ENCODE measurements at regions not wholly inside any gene's neighbourhood (a gene's known extent, or its start where the extent isn't known, plus 50 kb on each side); places are given as distances from the start of the nearest gene placed in this dataset.

GRCh38 chr11:94681140-94681539 lies 87.0 kb upstream of the AMOTL1 start:
- no CpG with 5 or more reads among the region's 1 CpG for WGBS (ENCODE audit: insufficient coverage)

GRCh38 chr11:94681852-94682251 lies 86.3 kb upstream of the AMOTL1 start:
- DNase-seq (ENCODE audit: low read depth in 4 of 6, low spot score in 6 of 6) = no peak
- no CpG with 5 or more reads among the region's 1 CpG for WGBS (ENCODE audit: insufficient coverage)
- Histone ChIP-seq H3K36me3 (ENCODE audit: control insufficient read depth, insufficient read depth, low read length) (no peaks in the 10 kb centered on the region), H3K27me3 (ENCODE audit: control insufficient read depth, insufficient read depth, low read length) (no peaks in the 10 kb centered on the region), H3K4me1 (ENCODE audit: control insufficient read depth, insufficient read depth, low read length) (no peaks in the 10 kb centered on the region), H3K27ac (ENCODE audit: low read depth, low read length) (no peak overlapping the region), H3K4me3 (ENCODE audit: low read depth, low read length) (no peak overlapping the region), H3K9me3 (ENCODE audit: control insufficient read depth, insufficient read depth, low read length) (peaks cover 2% of the 10 kb centered on the region)

More at GRCh38 chr11:94681140-94681539, 87.0 kb upstream of the AMOTL1 start:
- Histone ChIP-seq H3K4me3 (ENCODE audit: low read depth, low read length) (no peak overlapping the region), H3K36me3 (ENCODE audit: control insufficient read depth, insufficient read depth, low read length) (no peaks in the 10 kb centered on the region), H3K4me1 (ENCODE audit: control insufficient read depth, insufficient read depth, low read length) (no peaks in the 10 kb centered on the region), H3K27me3 (ENCODE audit: control insufficient read depth, insufficient read depth, low read length) (no peaks in the 10 kb centered on the region), H3K9me3 (ENCODE audit: control insufficient read depth, insufficient read depth, low read length) (peaks cover 2% of the 10 kb centered on the region), H3K27ac (ENCODE audit: low read depth, low read length) (no peak overlapping the region)
- no peak for DNase-seq (ENCODE audit: low read depth in 4 of 6, low spot score in 6 of 6)

- 52% methylated on average over 3 of the region's 4 CpGs for WGBS (ENCODE audit: insufficient coverage)
- Histone ChIP-seq H3K4me1 (ENCODE audit: control insufficient read depth, insufficient read depth, low read length) (no peaks in the 10 kb centered on the region), H3K27me3 (ENCODE audit: control insufficient read depth, insufficient read depth, low read length) (no peaks in the 10 kb centered on the region), H3K27ac (ENCODE audit: low read depth, low read length) (no peak overlapping the region), H3K9me3 (ENCODE audit: control insufficient read depth, insufficient read depth, low read length) (no peaks in the 10 kb centered on the region), H3K36me3 (ENCODE audit: control insufficient read depth, insufficient read depth, low read length) (no peaks in the 10 kb centered on the region), H3K4me3 (ENCODE audit: low read depth, low read length) (no peak overlapping the region)
- no peak for DNase-seq (ENCODE audit: low read depth in 4 of 6, low spot score in 6 of 6)
These were observed 73.7 kb upstream of the AMOTL1 start for GRCh38 chr11:94694309-94695060.

- no peak for DNase-seq (ENCODE audit: low read depth in 4 of 6, low spot score in 6 of 6)
- H3K27me3 ChIP-seq (ENCODE audit: control insufficient read depth, insufficient read depth, low read length) = no peaks in the 10 kb centered on the region
- no peak overlapping the region for H3K27ac ChIP-seq (ENCODE audit: low read depth, low read length)
- no peaks in the 10 kb centered on the region for H3K4me1 ChIP-seq (ENCODE audit: control insufficient read depth, insufficient read depth, low read length)
- H3K36me3 ChIP-seq (ENCODE audit: control insufficient read depth, insufficient read depth, low read length) = no peaks in the 10 kb centered on the region
- H3K4me3 ChIP-seq (ENCODE audit: low read depth, low read length) = no peak overlapping the region
- H3K9me3 ChIP-seq (ENCODE audit: control insufficient read depth, insufficient read depth, low read length) = no peaks in the 10 kb centered on the region
These were observed 71.0 kb upstream of the AMOTL1 start for GRCh38 chr11:94697156-94697555.

- no peak for DNase-seq (ENCODE audit: low read depth in 4 of 6, low spot score in 6 of 6)
- no peaks in the 10 kb centered on the region for H3K4me1 ChIP-seq (ENCODE audit: control insufficient read depth, insufficient read depth, low read length)
- no CpG with 5 or more reads among the region's 1 CpG for WGBS (ENCODE audit: insufficient coverage)
- H3K27ac ChIP-seq (ENCODE audit: low read depth, low read length) = no peak overlapping the region
- no peaks in the 10 kb centered on the region for H3K36me3 ChIP-seq (ENCODE audit: control insufficient read depth, insufficient read depth, low read length)
- no peaks in the 10 kb centered on the region for H3K27me3 ChIP-seq (ENCODE audit: control insufficient read depth, insufficient read depth, low read length)
- H3K9me3 ChIP-seq (ENCODE audit: control insufficient read depth, insufficient read depth, low read length) = no peaks in the 10 kb centered on the region
- H3K4me3 ChIP-seq (ENCODE audit: low read depth, low read length) = no peak overlapping the region
These were observed 67.5 kb upstream of the AMOTL1 start for GRCh38 chr11:94700622-94701021.

- DNase-seq (ENCODE audit: low read depth in 4 of 6, low spot score in 6 of 6) = no peak
- Histone ChIP-seq H3K9me3 (ENCODE audit: control insufficient read depth, insufficient read depth, low read length) (no peaks in the 10 kb centered on the region), H3K27me3 (ENCODE audit: control insufficient read depth, insufficient read depth, low read length) (no peaks in the 10 kb centered on the region), H3K36me3 (ENCODE audit: control insufficient read depth, insufficient read depth, low read length) (no peaks in the 10 kb centered on the region), H3K4me1 (ENCODE audit: control insufficient read depth, insufficient read depth, low read length) (no peaks in the 10 kb centered on the region), H3K27ac (ENCODE audit: low read depth, low read length) (no peak overlapping the region), H3K4me3 (ENCODE audit: low read depth, low read length) (no peak overlapping the region)
- no CpG with 5 or more reads among the region's 1 CpG for WGBS (ENCODE audit: insufficient coverage)
These were observed 65.7 kb upstream of the AMOTL1 start for GRCh38 chr11:94702481-94702880.

GRCh38 chr11:94705419-94705818 lies 62.7 kb upstream of the AMOTL1 start:
- Histone ChIP-seq H3K27me3 (ENCODE audit: control insufficient read depth, insufficient read depth, low read length) (no peaks in the 10 kb centered on the region), H3K27ac (ENCODE audit: low read depth, low read length) (no peak overlapping the region), H3K4me3 (ENCODE audit: low read depth, low read length) (no peak overlapping the region), H3K9me3 (ENCODE audit: control insufficient read depth, insufficient read depth, low read length) (no peaks in the 10 kb centered on the region), H3K36me3 (ENCODE audit: control insufficient read depth, insufficient read depth, low read length) (no peaks in the 10 kb centered on the region), H3K4me1 (ENCODE audit: control insufficient read depth, insufficient read depth, low read length) (no peaks in the 10 kb centered on the region)
- no peak for DNase-seq (ENCODE audit: low read depth in 4 of 6, low spot score in 6 of 6)

GRCh38 chr11:94705891-94706615 lies 62.1 kb upstream of the AMOTL1 start:
- H3K4me3 ChIP-seq (ENCODE audit: low read depth, low read length) = no peak overlapping the region
- WGBS (ENCODE audit: insufficient coverage) = 72% methylated on average over 2 of the region's 6 CpGs
- H3K9me3 ChIP-seq (ENCODE audit: control insufficient read depth, insufficient read depth, low read length) = no peaks in the 10 kb centered on the region
- no peaks in the 10 kb centered on the region for H3K4me1 ChIP-seq (ENCODE audit: control insufficient read depth, insufficient read depth, low read length)
- no peak for DNase-seq (ENCODE audit: low read depth in 4 of 6, low spot score in 6 of 6)
- H3K27me3 ChIP-seq (ENCODE audit: control insufficient read depth, insufficient read depth, low read length) = no peaks in the 10 kb centered on the region
- no peak overlapping the region for H3K27ac ChIP-seq (ENCODE audit: low read depth, low read length)
- no peaks in the 10 kb centered on the region for H3K36me3 ChIP-seq (ENCODE audit: control insufficient read depth, insufficient read depth, low read length)

GRCh38 chr11:94708176-94708575 lies 60.0 kb upstream of the AMOTL1 start:
- Histone ChIP-seq H3K27ac (ENCODE audit: low read depth, low read length) (no peak overlapping the region), H3K36me3 (ENCODE audit: control insufficient read depth, insufficient read depth, low read length) (no peaks in the 10 kb centered on the region), H3K9me3 (ENCODE audit: control insufficient read depth, insufficient read depth, low read length) (no peaks in the 10 kb centered on the region), H3K27me3 (ENCODE audit: control insufficient read depth, insufficient read depth, low read length) (no peaks in the 10 kb centered on the region), H3K4me1 (ENCODE audit: control insufficient read depth, insufficient read depth, low read length) (no peaks in the 10 kb centered on the region), H3K4me3 (ENCODE audit: low read depth, low read length) (no peak overlapping the region)
- WGBS (ENCODE audit: insufficient coverage) = 90% methylated on average over 2 of the region's 4 CpGs
- no peak for DNase-seq (ENCODE audit: low read depth in 4 of 6, low spot score in 6 of 6)

GRCh38 chr11:94708642-94709041 lies 59.5 kb upstream of the AMOTL1 start:
- Histone ChIP-seq H3K4me1 (ENCODE audit: control insufficient read depth, insufficient read depth, low read length) (no peaks in the 10 kb centered on the region), H3K27ac (ENCODE audit: low read depth, low read length) (no peak overlapping the region), H3K36me3 (ENCODE audit: control insufficient read depth, insufficient read depth, low read length) (no peaks in the 10 kb centered on the region), H3K9me3 (ENCODE audit: control insufficient read depth, insufficient read depth, low read length) (no peaks in the 10 kb centered on the region), H3K4me3 (ENCODE audit: low read depth, low read length) (no peak overlapping the region), H3K27me3 (ENCODE audit: control insufficient read depth, insufficient read depth, low read length) (no peaks in the 10 kb centered on the region)
- WGBS (ENCODE audit: insufficient coverage) = 100% methylated on average over 1 of the region's 4 CpGs
- no peak for DNase-seq (ENCODE audit: low read depth in 4 of 6, low spot score in 6 of 6)
